HUES6 (cell line): ENCODE measurements at regions not wholly inside any gene's neighbourhood (a gene's known extent, or its start where the extent isn't known, plus 50 kb on each side); places are given as distances from the start of the nearest gene placed in this dataset.

ENCODE experiments used
- H3K27ac ChIP-seq: 2 replicates; pipeline ENCODE4 v1.7.0; 2013; ENCODE audit warnings: low read depth, mild to moderate bottlenecking, low read length, inconsistent platforms
- H3K27me3 ChIP-seq: 2 replicates; pipeline ENCODE4 v1.6.1; 2013; ENCODE audit warnings: low read length; ENCODE audit not compliant: control insufficient read depth, insufficient read depth
- H3K36me3 ChIP-seq: 2 replicates; pipeline ENCODE4 v1.6.1; 2013; ENCODE audit warnings: low read length; ENCODE audit not compliant: control insufficient read depth, insufficient read depth
- H3K4me1 ChIP-seq: 2 replicates; pipeline ENCODE4 v1.6.1; 2013; ENCODE audit warnings: low read length; ENCODE audit not compliant: control insufficient read depth, insufficient read depth
- H3K4me3 ChIP-seq: 2 replicates; pipeline ENCODE4 v1.5.1; 2013; ENCODE audit warnings: low read depth, low read length
- H3K9ac ChIP-seq: one replicate; pipeline ENCODE4 v1.6.1; 2013; ENCODE audit warnings: mild to moderate bottlenecking, low read length
- H3K9me3 ChIP-seq: 2 replicates; pipeline ENCODE4 v1.6.1; 2013; ENCODE audit warnings: low read depth, low read length; ENCODE audit not compliant: control insufficient read depth, insufficient read depth

GRCh38 chr4:123966990-123967769 is 570.6 kb downstream of the SPRY1 start:
- H3K4me3 ChIP-seq: no peak overlapping the region
- H3K4me1 ChIP-seq: no peaks in the 10 kb centered on the region; the same call in 1 of the 2 replicates
- no peaks in the 10 kb centered on the region for H3K36me3 ChIP-seq
- H3K9ac ChIP-seq: no peak overlapping the region
- no peak overlapping the region for H3K27ac ChIP-seq
- 0 out of 2 replicates have a peak, but pooled peaks cover 3% of the 10 kb centered on the region for H3K9me3 ChIP-seq
- no peaks in the 10 kb centered on the region for H3K27me3 ChIP-seq

- peaks cover 28% of the 10 kb centered on the region for H3K4me1 ChIP-seq
- no peak overlapping the region for H3K4me3 ChIP-seq
- H3K27me3 ChIP-seq: no peaks in the 10 kb centered on the region
- no peak overlapping the region for H3K9ac ChIP-seq
- H3K36me3 ChIP-seq: 0 out of 2 replicates have a peak, but pooled peaks cover 3% of the 10 kb centered on the region
- peaks cover 9% of the 10 kb centered on the region; the same call in 1 of the 2 replicates for H3K9me3 ChIP-seq
- no peak overlapping the region for H3K27ac ChIP-seq
Measured at GRCh38 chr4:123972031-123972430, 575.4 kb downstream of the SPRY1 start.

- H3K9me3 ChIP-seq: peaks cover 16% of the 10 kb centered on the region
- H3K4me1 ChIP-seq: peaks cover 35% of the 10 kb centered on the region
- 0 out of 2 replicates have a peak, but pooled peaks cover 3% of the 10 kb centered on the region for H3K36me3 ChIP-seq
- H3K9ac ChIP-seq: no peak overlapping the region
- H3K27ac ChIP-seq: peak overlapping the region; percentile 32; the same call in 1 of the 2 replicates
- no peak overlapping the region for H3K4me3 ChIP-seq
- H3K27me3 ChIP-seq: no peaks in the 10 kb centered on the region
Measured at GRCh38 chr4:123974386-123975149, 578.0 kb downstream of the SPRY1 start.

- H3K27ac ChIP-seq: peak overlapping the region; percentile 29; the same call in 1 of the 2 replicates
- H3K4me1 ChIP-seq: peaks cover 35% of the 10 kb centered on the region
- H3K36me3 ChIP-seq: 0 out of 2 replicates have a peak, but pooled peaks cover 3% of the 10 kb centered on the region
- H3K9me3 ChIP-seq: peaks cover 16% of the 10 kb centered on the region
- H3K9ac ChIP-seq: peak overlapping the region; percentile 13
- H3K27me3 ChIP-seq: no peaks in the 10 kb centered on the region
- no peak overlapping the region for H3K4me3 ChIP-seq
Measured at GRCh38 chr4:123976285-123976684, 579.7 kb downstream of the SPRY1 start.

GRCh38 chr4:123976819-123977218 is 580.2 kb downstream of the SPRY1 start:
- Histone ChIP-seq H3K4me1 (peaks cover 35% of the 10 kb centered on the region), H3K4me3 (no peak overlapping the region), H3K27me3 (no peaks in the 10 kb centered on the region), H3K27ac (peak overlapping the region; percentile 6; the same call in 1 of the 2 replicates), H3K9ac (no peak overlapping the region), H3K36me3 (0 out of 2 replicates have a peak, but pooled peaks cover 3% of the 10 kb centered on the region), H3K9me3 (peaks cover 19% of the 10 kb centered on the region)

GRCh38 chr4:123977641-123978081 is 581.1 kb downstream of the SPRY1 start:
- H3K27ac ChIP-seq: no peak overlapping the region
- no peaks in the 10 kb centered on the region for H3K27me3 ChIP-seq
- H3K4me1 ChIP-seq: peaks cover 35% of the 10 kb centered on the region
- no peak overlapping the region for H3K9ac ChIP-seq
- peaks cover 21% of the 10 kb centered on the region for H3K9me3 ChIP-seq
- 0 out of 2 replicates have a peak, but pooled peaks cover 3% of the 10 kb centered on the region for H3K36me3 ChIP-seq
- H3K4me3 ChIP-seq: no peak overlapping the region

GRCh38 chr4:123978637-123979036 is 582.0 kb downstream of the SPRY1 start:
- Histone ChIP-seq H3K9me3 (peaks cover 23% of the 10 kb centered on the region), H3K9ac (no peak overlapping the region), H3K27me3 (no peaks in the 10 kb centered on the region), H3K36me3 (0 out of 2 replicates have a peak, but pooled peaks cover 3% of the 10 kb centered on the region), H3K27ac (no peak overlapping the region), H3K4me1 (peaks cover 35% of the 10 kb centered on the region), H3K4me3 (no peak overlapping the region)

- Histone ChIP-seq H3K9me3 (peaks cover 21% of the 10 kb centered on the region), H3K27ac (no peak overlapping the region), H3K27me3 (no peaks in the 10 kb centered on the region), H3K4me1 (peaks cover 19% of the 10 kb centered on the region), H3K9ac (no peak overlapping the region), H3K36me3 (no peaks in the 10 kb centered on the region), H3K4me3 (no peak overlapping the region)
Measured at GRCh38 chr4:123980736-123981300, 584.2 kb downstream of the SPRY1 start.

GRCh38 chr4:123984886-123985285 is 588.3 kb downstream of the SPRY1 start:
- H3K27me3 ChIP-seq: no peaks in the 10 kb centered on the region
- H3K36me3 ChIP-seq: no peaks in the 10 kb centered on the region
- H3K27ac ChIP-seq: no peak overlapping the region
- H3K9me3 ChIP-seq: peaks cover 12% of the 10 kb centered on the region
- H3K4me1 ChIP-seq: no peaks in the 10 kb centered on the region
- no peak overlapping the region for H3K9ac ChIP-seq
- no peak overlapping the region for H3K4me3 ChIP-seq

GRCh38 chr4:123986268-123986798 is 589.7 kb downstream of the SPRY1 start:
- Histone ChIP-seq H3K27ac (no peak overlapping the region), H3K9me3 (peaks cover 11% of the 10 kb centered on the region), H3K27me3 (no peaks in the 10 kb centered on the region), H3K9ac (no peak overlapping the region), H3K36me3 (no peaks in the 10 kb centered on the region), H3K4me1 (no peaks in the 10 kb centered on the region), H3K4me3 (no peak overlapping the region)
